ENCODE measurements at regions not wholly inside any gene's neighbourhood (a gene's known extent, or its start where the extent isn't known, plus 50 kb on each side); places are given as distances from the start of the nearest gene placed in this dataset.
"Not testable (repeated sequence)": the region's sequence is repeated elsewhere in the genome, so short reads cannot be mapped to it uniquely, and the experiment has no call there.

DNA sequence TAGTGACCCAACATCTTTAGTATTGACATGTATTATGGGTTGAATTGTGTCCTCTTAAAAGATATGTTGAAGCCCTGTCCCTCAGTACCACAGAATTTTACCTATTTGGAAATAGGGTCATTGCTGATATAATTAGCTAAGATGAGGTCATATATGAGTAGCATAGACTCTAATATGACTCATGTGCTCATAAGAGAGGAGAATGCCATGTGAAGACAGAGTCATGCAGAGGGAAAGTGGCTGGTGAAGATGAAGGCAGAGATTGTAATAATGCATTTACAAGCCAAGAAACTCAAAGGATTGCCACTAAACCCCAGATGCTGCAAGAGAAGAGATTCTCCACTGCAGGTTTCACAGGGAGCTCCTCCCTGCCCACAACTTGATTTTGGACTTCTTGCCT, 496.4 kb downstream of the KIF20B start:
- FAIRE-seq, result no peak

GRCh38 chr10:90199093-90199492, 497.7 kb downstream of the KIF20B start:
- no peak for FAIRE-seq

GRCh38 chr10:90199513-90199912, 498.1 kb downstream of the KIF20B start:
- no peak for FAIRE-seq

DNA sequence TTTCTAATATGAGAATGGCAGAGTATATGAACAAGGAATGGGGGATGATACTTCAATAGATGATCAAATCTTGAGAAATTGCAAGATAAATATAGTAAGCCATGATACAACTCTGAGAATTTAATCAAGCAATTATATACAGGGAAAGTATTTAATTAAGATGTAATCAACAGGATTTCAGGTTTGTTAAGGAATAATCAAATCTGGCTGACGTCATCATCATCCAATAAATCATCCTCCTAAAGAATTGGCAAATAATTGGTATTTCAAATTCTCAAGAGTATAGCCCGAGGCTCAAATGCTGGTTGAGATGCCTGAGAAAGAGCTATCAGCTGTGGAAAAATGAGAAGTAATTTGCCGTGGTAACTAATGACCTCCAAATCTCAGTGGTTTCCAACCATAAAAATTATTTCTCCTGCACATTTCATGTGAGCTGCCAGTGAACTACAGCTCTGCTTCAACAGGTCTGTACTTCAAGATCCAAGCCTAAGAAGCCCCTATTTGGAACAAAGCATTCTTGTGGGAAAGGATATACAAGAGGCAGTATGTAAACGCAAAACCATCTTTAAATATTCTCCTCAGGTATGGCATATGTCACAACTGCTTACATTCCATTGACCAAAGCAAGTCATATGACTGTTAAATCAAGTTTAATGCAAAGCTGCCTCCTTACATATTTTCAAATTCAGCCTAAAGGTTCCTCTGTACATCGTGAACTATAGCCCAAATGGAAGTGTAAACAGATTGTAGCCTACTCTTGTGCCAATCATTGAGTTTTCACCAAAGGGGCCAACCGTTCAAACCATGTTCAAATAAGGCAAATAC, 503.0 kb downstream of the KIF20B start:
- FAIRE-seq, result no peak

DNA sequence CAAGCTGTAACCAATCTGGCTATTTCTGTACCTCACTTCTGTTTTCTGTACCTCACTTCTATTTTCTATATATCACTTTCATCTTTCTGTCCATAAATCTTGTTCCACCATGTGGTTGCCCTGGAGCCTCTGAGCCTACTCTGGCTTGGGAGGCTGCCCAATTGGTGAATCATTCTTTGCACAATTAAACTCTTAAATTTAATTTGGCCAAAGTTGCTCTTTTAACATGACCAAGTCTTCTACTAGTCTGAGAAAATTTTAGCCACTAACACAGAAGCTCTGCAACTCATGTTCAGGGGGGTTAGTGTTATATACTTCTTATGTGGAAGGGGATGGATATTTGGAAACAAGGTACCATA, 503.5 kb downstream of the KIF20B start:
- no peak for FAIRE-seq

DNA sequence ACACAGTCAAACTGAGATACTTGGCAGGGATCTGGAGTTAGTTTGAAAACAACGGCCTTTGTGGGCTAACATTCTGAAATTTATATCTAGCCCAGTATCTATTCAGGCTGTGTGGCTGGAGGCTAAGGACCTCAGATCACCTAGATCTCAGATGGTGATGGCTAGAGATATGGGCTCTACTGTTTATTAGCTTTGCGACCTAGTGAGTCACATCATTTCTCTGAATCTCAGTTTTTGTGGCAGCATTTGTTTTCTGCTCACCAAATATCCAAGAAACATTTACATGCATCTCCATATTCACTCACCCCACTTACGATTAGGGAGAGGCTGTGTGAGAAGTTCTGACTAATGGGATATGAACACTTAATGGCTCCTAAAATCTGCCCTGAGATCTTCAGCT, 503.9 kb downstream of the KIF20B start:
- FAIRE-seq, result no peak

- no peak for FAIRE-seq
Measured at GRCh38 chr10:90213346-90213745, 512.0 kb downstream of the KIF20B start.

- no peak for FAIRE-seq
Measured at GRCh38 chr10:90218846-90219245, 517.5 kb downstream of the KIF20B start.

DNA sequence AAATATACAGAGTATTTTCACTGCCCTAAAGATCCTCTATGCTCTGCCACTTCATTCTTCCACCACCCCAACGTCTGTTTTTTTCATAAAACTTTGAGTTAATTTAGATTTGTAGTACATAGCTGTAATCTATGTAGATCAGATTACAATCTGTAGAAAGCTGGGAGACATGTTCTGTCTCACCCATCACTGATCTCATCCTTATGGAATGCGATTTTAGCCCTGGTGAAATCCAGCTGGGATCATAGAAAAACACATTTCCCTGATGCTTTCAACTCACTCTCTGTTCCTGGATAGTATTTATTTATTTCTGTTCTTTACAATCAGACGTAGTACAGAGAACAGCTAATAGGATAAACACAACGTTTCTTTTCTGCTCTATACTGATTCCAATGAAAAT, 521.0 kb downstream of the KIF20B start:
- no peak for FAIRE-seq

DNA sequence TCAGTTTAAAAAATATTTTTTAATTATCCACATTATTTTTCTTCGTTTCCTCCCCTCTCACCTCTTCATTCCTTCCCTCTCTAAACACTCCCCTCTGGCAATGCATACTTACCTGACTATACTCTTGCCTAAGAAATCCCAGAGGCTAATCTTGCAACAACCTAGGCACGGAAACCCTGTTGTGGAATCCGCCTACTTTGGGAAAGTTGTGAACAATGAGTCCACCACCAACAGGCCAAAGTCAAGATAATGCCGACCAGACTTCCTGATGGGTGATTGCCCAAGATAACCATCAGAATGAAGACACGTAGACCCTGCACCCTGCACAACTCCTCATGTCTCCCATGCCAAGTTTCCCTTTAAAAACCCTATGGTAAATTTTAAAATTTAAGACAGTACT, 521.5 kb downstream of the KIF20B start:
- no peak for FAIRE-seq

- FAIRE-seq, result no peak
Measured at GRCh38 chr10:90224791-90225566, 523.6 kb downstream of the KIF20B start.

DNA sequence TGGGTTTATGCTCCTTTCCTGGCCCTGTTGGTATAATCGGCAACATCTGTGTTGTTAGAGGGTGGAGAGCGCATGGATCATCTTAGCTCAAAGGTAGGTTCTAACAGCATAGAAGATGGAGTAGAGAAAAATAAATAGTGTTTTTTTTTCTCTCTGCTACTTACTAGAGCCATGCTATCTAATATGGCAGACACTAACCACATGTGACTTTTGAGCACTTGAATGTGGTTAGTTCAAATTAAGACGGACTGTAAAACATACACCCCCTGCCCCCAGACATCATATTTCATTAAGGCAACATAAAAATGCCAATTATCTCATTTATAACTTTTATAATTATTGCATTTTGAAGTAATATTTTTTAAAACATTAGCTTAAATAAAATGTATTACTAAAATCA, 525.1 kb downstream of the KIF20B start:
- FAIRE-seq, result no peak

DNA sequence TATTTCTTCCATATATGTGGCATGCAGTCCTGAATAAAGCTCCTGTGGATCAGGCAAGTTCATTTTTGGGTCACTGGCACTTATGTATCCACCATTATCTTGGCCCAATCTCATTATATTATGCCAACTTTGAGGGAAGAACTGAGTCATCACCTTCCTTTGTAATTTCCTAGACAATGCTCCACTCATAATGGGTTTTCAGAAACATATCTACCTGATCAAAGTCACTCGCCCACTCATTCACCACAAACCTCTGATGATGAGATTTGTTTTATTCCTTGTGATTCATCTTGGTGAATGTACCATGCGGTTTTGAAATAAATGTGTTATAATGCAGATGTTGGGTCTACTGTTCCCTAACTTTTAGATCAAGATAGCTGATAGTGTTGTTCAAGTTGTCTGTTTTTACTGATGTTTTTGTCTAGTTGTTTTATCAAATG, 525.8 kb downstream of the KIF20B start:
- no peak for FAIRE-seq

- no peak for FAIRE-seq
Measured at GRCh38 chr10:90227786-90228185, 526.4 kb downstream of the KIF20B start.

DNA sequence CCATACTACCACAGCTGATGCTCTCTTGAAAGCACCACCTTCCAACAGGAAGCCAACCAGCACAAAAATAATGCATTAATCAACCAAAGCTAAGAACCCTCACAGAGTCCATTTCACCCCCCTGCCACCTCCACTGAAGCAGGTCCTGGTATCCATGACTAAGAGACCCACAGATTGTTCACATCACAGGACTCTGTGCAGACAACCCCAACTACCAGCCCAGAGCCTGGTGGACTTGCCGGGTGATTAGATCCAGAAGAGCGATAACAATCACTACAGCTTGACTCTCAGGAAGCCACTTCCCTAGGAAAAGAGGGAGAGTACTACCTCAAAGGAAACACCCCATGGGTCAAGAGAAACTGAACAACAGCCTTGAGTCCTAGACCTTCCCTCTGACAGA, 528.1 kb downstream of the KIF20B start:
- FAIRE-seq, result no peak

DNA sequence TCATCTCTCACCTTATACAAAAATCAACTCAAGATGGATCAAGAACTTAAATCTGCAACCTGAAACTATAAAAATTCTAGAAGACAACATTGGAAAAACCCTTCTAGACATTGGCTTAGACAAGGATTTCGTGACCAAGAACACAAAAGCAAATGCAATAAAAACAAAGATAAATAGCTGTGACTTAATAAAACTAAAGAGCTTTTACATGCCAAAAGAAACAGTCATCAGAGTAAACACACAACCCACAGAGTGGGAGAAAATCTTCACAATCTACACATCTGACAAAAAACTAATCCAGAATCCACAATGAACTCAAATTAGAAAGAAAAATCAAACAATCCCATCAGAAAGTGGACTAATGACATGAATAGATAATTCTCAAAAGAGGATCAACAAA, 532.4 kb downstream of the KIF20B start:
- FAIRE-seq, result not testable (repeated sequence)

- FAIRE-seq, result no peak
Measured at GRCh38 chr10:90245623-90246022, 544.2 kb downstream of the KIF20B start.

- FAIRE-seq, result not testable (repeated sequence)
Measured at GRCh38 chr10:90250784-90251183, 549.4 kb downstream of the KIF20B start.

- no peak for FAIRE-seq
Measured at GRCh38 chr10:90269699-90270098, 568.3 kb downstream of the KIF20B start.

- no peak for FAIRE-seq
Measured at GRCh38 chr10:90274721-90275468, 573.5 kb downstream of the KIF20B start.

DNA sequence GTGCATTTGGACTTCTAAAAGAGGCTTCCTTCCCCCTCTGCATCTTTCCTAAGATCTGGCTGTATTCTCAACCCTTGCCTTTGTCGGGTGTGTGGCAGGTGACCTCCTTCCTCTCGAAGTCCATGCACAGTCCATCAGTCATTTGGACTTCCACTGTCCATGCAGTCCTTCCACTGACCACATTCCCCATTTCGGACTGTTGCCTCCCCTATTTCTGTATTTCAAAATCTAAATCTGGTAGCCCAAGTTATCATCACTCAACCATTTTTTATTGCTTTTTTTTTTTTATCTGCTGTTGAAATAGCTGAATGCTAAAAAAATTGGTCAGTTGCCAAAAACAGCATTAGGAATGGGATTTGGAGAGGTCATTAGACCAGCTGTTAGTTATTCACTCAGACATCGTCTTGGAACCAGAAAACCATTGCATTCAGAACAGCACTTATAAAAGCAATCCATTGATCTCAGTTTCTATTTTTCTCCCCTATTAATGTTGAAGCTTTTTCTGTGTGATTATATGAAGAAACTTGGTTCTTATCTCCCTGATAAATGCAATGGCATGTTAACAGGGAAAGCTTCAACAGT, 575.6 kb downstream of the KIF20B start:
- no peak for FAIRE-seq

DNA sequence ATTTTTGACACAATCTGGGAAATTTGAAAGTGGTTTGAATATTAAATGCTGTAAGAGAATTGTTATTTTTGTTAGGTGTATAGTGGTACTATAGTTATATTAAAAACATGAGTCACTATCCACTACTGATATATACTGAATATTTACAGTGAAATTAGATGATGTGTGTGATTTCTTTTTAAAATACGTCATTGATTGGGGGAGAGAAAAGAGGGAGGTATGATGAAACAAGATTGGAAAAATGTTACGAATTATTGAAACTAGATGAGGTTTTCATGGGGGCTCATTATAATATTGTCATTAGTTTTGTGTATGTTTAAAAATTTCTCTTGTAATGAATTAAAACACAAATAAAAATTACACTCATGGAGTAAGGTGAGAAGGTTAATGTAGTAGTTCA, 571.4 kb downstream of the HTR7 start:
- no peak for FAIRE-seq

DNA sequence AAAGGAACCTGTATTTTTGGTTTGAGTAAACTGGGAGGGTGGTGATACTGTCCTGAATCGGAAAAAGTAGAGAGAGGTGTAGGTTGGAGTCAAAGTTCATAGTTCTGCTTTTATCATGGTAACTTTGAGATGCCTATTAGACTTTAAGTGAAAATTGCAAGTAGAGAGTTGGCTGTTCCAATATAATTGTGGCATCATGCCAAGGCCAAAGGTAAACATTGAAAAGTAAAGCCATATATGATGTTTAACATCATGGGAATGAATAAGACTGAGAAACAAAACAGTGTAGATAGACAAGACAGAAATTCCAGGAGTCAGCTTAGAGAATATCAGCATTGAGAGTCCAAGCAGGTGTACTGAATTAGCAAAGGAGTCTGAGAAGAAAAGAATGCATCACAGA, 570.9 kb downstream of the HTR7 start:
- no peak for FAIRE-seq

Measured in endometrium (tissue), 2 donors.